GM19463 (cell line): ENCODE measurements at regions not wholly inside any gene's neighbourhood (a gene's known extent, or its start where the extent isn't known, plus 50 kb on each side); places are given as distances from the start of the nearest gene placed in this dataset.

Experiments
- ATAC-seq: cut with Tn5 transposase; IDR thresholded peaks from one replicate; pipeline ENCODE4 v1.9.1; 2021; ENCODE audit warnings: mild to moderate bottlenecking, moderate library complexity; ENCODE audit not compliant: unreplicated experiment

GRCh38 chr13:107091428-107091827 lies 523.5 kb upstream of the ARGLU1 start:
- no peak for ATAC-seq

- no peak for ATAC-seq
Observed at GRCh38 chr13:107088061-107088460, 520.1 kb upstream of the ARGLU1 start.

- no peak for ATAC-seq
Observed at GRCh38 chr13:107079423-107080049, 511.6 kb upstream of the ARGLU1 start.

GRCh38 chr13:107078229-107078765 lies 510.4 kb upstream of the ARGLU1 start:
- ATAC-seq: no peak

- ATAC-seq: no peak
Observed at GRCh38 chr13:107076801-107077200, 508.9 kb upstream of the ARGLU1 start.

- no peak for ATAC-seq
Observed at GRCh38 chr13:107075576-107075975, 507.6 kb upstream of the ARGLU1 start.

GRCh38 chr13:107070792-107071191 lies 502.9 kb upstream of the ARGLU1 start:
- ATAC-seq: no peak

GRCh38 chr13:107069108-107069776 lies 501.3 kb upstream of the ARGLU1 start:
- ATAC-seq: no peak

GRCh38 chr13:107067381-107067780 lies 499.4 kb upstream of the ARGLU1 start:
- no peak for ATAC-seq

GRCh38 chr13:107066355-107066754 lies 498.4 kb upstream of the ARGLU1 start:
- ATAC-seq: no peak

GRCh38 chr13:107065036-107065435 lies 497.1 kb upstream of the ARGLU1 start:
- ATAC-seq: no peak

- ATAC-seq: no peak
Observed at GRCh38 chr13:107057028-107057631, 489.2 kb upstream of the ARGLU1 start.

GRCh38 chr13:107043021-107043956 lies 475.4 kb upstream of the ARGLU1 start:
- ATAC-seq: no peak

- ATAC-seq: no peak
Observed at GRCh38 chr13:107035778-107036177, 467.8 kb upstream of the ARGLU1 start.

- ATAC-seq: no peak
Observed at GRCh38 chr13:107035186-107035585, 467.2 kb upstream of the ARGLU1 start.

- ATAC-seq: no peak
Observed at GRCh38 chr13:107034236-107034872, 466.4 kb upstream of the ARGLU1 start.

- no peak for ATAC-seq
Observed at GRCh38 chr13:107031716-107032115, 463.8 kb upstream of the ARGLU1 start.

GRCh38 chr13:107028751-107029150 lies 460.8 kb upstream of the ARGLU1 start:
- no peak for ATAC-seq

GRCh38 chr13:107025991-107026390 lies 458.1 kb upstream of the ARGLU1 start:
- no peak for ATAC-seq

GRCh38 chr13:107023335-107023734 lies 455.4 kb upstream of the ARGLU1 start:
- ATAC-seq: no peak
